ENCODE measurements at regions not wholly inside any gene's neighbourhood (a gene's known extent, or its start where the extent isn't known, plus 50 kb on each side); places are given as distances from the start of the nearest gene placed in this dataset.

GRCh38 chr10:44627591-44628354, 242.9 kb upstream of the CXCL12 start:
- DNase-seq: no peak

- no peak for DNase-seq
Observed at GRCh38 chr10:44628921-44629320, 244.0 kb upstream of the CXCL12 start.

GRCh38 chr10:44635176-44635575, 250.3 kb upstream of the CXCL12 start:
- DNase-seq: no peak

- DNase-seq: no peak
Observed at GRCh38 chr10:44636625-44637024, 251.7 kb upstream of the CXCL12 start.

- DNase-seq: no peak
Observed at GRCh38 chr10:44640429-44640828, 255.5 kb upstream of the CXCL12 start.

- DNase-seq: no peak
Observed at GRCh38 chr10:44647473-44647872, 262.6 kb upstream of the CXCL12 start.

GRCh38 chr10:44647877-44648542, 263.1 kb upstream of the CXCL12 start:
- no peak for DNase-seq

- no peak for DNase-seq
Observed at GRCh38 chr10:44650691-44651661, 260.2 kb upstream of the TMEM72 start.

- DNase-seq: no peak
Observed at GRCh38 chr10:44651834-44652233, 259.3 kb upstream of the TMEM72 start.

GRCh38 chr10:44659320-44659719, 251.8 kb upstream of the TMEM72 start:
- DNase-seq: no peak

- DNase-seq: no peak
Observed at GRCh38 chr10:44660271-44660670, 250.9 kb upstream of the TMEM72 start.

GRCh38 chr10:44662051-44662450, 249.1 kb upstream of the TMEM72 start:
- no peak for DNase-seq

- no peak for DNase-seq
Observed at GRCh38 chr10:44668336-44668735, 242.8 kb upstream of the TMEM72 start.

GRCh38 chr10:44671319-44671718, 239.8 kb upstream of the TMEM72 start:
- no peak for DNase-seq

GRCh38 chr10:44673245-44673983, 237.7 kb upstream of the TMEM72 start:
- no peak for DNase-seq

- DNase-seq: no peak
Observed at GRCh38 chr10:44674536-44675386, 236.4 kb upstream of the TMEM72 start.

GRCh38 chr10:44675387-44675874, 235.7 kb upstream of the TMEM72 start:
- no peak for DNase-seq

- DNase-seq: no peak
Observed at GRCh38 chr10:44680764-44681163, 230.4 kb upstream of the TMEM72 start.

- DNase-seq: no peak
Observed at GRCh38 chr10:44682507-44682906, 228.6 kb upstream of the TMEM72 start.

- DNase-seq: no peak
Observed at GRCh38 chr10:44684661-44685060, 226.5 kb upstream of the TMEM72 start.

GRCh38 chr10:44685220-44685619, 225.9 kb upstream of the TMEM72 start:
- no peak for DNase-seq

All from T-helper 9 cell (primary cell).